GM19043 (cell line): ENCODE measurements at regions not wholly inside any gene's neighbourhood (a gene's known extent, or its start where the extent isn't known, plus 50 kb on each side); places are given as distances from the start of the nearest gene placed in this dataset.

Experiments
- ATAC-seq: cut with Tn5 transposase; IDR thresholded peaks from one replicate; pipeline ENCODE4 v1.9.1; 2021; ENCODE audit warnings: low read depth; ENCODE audit not compliant: unreplicated experiment

DNA sequence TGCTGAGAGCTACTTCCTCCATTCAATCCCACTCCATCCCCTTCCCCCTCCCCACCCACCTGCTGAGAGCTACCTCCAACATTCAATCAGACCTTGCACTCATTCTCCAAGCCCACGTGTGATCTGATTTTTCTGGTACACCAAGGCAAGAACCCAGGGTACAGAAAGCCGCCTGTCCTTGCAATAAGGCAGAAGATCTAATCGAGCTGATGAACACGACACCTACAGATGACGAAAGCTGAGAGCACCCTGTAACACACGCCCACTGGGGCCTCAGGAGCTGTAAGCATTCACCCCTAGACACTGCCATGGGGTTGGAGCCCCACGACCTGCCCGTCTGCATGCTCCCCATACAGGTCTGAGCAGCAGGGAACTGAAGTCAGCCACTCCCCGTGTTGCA, 58.3 kb downstream of the TRIML1 start:
- ATAC-seq, result no peak

DNA sequence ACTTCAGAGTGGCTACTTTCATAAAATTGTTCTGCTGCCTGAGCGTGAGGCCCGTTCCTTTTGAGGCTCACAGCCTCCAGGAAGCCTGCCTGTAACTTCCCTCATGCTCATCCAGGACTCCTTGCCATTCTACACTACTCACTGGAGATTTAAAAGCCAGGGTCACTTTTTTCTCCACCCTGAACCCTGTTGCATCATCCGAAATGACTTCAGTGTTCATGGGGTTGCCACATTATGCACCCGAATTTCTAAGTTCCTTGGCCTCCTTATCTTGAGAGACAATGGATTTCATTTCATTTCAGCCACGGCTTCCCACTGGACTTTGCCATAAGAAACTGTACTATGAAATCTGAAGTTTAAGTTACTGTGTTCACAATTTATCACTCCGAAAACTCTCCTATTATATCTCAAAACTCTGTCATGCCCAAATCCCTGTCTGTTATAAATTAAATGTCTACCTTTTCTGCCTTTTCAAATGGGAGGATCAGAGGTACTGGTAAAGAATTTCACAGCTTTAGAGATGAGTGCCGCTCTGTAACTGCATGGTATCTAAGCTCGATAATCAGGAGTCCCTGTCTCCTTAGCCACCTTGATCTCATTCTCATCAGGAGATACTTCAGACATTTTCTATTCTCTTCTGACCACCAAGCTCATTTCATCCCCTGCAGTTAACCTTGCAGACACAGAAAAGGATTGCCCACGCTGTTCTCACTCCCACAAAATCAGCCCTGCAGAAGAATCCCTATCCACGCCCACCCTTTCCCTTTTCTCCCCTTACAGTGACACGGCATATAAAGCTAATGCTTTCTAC, 59.9 kb downstream of the TRIML1 start:
- ATAC-seq, result no peak

DNA sequence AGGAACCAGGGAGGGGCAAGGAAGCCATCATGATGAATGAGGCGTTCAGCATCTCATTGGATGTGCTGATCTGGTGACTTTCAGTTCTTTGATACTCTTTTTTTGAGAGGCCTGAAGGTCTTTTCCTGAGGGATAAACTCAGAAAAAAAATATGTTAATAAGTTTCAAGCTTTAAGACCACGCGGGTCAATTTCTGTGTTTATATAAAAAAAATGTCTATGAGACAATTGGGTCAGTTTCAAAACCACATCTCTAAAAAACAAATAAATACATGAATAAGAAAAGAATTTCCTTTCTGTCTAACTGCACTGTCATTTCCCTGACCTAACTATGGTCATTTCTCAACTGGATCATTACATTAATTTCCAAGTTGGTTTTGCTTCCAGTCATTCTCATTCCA, 62.6 kb downstream of the TRIML1 start:
- no peak for ATAC-seq

DNA sequence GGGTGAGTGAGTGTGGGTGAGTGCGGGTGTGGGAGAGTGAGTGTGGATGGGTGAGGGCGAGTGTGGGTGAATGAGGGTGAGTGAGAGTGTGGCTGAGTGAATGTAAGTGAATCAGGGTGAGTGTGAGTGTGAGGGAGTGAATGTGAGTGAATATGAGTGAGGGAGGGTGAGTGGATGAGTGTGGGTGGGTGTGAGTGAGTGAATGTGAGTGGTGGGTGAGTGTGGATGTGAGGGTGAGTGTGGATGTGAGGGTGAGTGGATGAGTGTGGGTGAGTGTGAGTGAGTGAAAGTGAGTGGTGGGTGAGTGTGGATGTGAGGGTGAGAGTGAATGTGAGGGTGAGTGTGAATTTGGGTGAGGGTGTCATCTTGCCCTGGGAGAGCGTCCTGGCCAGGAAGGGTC, 67.5 kb downstream of the TRIML1 start:
- no peak for ATAC-seq

DNA sequence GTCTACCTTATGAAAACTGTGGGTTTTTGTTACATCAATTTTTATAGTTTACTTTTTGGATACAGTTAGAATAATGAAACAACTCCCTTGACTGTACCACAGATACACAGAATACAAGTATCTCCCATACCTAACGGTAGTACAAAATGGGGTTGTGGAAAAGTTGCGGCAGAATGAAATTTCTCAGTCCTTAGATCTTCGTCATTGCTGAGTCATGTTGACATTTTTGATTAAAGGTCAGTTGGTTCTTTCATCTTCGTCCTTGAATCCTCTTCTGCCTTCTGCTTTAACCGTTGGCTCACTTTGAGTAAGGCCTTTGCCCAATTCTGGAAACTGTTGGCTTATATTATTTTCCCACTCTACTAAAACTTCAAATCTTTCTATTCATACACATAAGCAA, 75.6 kb downstream of the TRIML1 start:
- no peak for ATAC-seq

DNA sequence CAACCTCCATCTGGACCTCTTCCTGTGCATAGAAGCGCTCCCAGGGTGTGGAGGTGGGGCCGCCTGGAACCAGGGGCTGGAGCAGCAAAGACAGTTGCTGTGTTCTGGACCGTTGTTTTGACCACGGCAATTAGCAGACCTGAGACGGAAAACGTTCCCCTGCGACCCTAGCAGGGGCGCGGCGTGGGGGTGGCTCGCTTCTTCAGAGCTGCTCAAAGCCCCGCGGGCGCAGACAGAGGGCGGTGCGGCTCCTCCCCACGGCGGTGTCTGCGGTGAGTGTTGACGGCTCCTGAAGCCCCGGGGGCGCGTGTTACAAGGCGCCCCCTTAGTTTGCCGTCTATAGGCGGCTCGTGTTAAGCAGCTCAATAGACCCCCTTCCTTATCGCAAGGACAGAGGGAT, 79.2 kb downstream of the TRIML1 start:
- no peak for ATAC-seq

DNA sequence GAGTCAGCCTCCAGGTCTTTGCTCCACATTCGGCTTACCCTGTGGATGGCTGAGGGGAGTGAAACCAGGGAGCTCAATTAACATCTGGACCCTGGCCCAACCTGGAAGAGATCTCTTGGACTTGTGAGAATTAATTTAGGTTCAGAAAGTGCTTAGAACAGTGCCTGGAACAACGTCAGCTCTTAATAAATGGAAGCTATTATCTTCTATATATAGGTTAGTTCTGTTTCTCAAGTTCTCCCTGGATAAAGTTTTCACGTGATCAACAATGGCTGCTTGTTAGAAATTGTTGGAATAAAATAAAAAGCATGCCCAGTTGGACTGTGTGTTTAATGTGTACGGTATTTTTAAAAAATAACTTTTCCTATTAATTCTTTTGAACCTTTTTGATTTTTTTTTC, 80.8 kb downstream of the TRIML1 start:
- ATAC-seq, result no peak

DNA sequence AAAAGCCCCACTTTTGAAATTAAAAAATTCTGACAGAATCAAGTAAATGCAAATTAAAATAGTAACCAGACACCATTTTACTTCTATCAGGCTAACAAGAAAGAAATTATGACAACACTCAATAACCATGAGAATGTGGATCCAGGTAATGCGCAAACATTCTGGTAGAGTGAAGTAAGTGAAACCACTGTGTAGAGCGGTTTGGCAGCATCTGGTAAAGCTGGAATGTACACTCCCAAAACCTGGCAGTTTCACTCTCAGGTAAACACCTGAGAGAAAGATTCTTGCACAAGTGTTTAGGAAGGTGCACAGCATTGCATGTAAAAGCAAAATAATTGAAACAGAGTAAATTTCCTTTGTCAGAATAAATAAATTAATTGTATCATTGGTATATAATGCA, 81.8 kb downstream of the TRIML1 start:
- no peak for ATAC-seq

DNA sequence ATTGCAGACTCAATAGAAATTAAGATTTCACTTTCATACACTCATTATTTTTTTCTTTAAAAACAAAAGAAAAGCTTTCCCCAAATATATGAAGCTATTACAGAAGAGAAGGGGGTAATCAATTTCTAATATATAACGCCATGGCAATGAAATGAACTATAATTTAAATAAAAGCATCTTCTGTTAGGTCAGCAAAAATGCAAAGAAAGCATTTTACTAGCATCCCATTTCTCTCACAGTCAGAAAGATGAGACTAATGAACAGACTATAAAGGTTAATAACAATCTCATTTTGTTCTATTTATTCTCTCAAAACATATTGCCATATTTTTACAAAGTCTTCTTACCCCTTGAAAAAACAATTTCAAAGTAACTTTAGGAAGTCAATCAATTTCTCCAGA, 89.0 kb downstream of the TRIML1 start:
- no peak for ATAC-seq

DNA sequence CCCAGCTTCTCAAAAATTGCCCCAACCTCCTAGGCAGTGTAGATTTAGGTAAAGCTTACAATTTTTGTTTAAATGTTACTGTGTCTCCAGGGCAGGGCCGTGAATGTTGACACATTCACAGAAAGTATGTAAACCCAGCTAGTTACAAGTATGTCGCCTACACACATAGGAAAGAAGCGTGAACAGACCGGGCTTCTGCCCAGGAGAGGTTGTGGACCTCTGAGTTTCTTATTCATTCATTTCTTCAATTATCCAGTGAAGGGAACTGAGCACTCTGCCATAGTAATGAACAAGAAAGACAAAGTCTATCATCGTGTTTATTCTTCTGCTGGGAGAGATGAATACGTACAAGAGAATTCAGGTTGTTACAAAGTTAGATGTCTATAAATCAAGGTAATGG, 93.2 kb downstream of the TRIML1 start:
- no peak for ATAC-seq

DNA sequence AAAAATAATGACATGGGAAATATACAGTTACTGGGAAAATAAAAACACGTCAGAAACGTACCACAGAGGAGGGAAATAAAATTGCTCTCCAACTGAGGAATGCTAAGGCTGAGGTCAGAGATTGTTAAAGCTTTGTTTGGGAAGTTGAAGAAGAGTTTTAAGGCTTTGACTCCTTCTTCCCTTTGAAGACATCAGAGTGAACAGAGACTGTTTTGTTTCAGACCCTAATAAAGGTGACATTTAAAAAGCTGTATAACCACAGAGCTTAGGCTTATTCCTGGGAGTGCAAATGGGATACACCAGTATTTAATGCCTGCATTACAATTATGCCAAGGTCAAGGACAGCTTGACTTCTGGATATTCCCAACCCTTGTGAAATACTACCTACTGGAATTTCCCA, 102.8 kb downstream of the TRIML1 start:
- ATAC-seq, result no peak

DNA sequence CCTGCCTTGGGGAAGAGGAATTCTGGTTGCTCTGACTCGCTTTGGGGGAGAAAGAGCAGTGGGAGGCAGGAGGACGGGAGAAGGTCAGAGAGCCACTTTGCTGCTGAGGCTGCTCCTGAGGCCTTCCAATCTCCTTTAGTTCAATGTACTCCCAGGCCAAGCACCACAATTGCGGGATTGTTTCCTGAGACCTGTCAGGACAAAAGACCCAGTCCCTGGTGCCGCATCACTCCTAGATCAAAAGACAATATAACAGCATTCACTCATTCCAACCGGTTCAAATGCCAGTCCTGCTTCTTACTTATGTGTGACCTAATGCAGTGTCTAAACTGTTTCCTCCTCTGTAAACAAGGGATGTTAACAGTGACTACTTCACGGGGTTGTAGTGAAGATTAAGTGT, 106.4 kb downstream of the TRIML1 start:
- no peak for ATAC-seq

DNA sequence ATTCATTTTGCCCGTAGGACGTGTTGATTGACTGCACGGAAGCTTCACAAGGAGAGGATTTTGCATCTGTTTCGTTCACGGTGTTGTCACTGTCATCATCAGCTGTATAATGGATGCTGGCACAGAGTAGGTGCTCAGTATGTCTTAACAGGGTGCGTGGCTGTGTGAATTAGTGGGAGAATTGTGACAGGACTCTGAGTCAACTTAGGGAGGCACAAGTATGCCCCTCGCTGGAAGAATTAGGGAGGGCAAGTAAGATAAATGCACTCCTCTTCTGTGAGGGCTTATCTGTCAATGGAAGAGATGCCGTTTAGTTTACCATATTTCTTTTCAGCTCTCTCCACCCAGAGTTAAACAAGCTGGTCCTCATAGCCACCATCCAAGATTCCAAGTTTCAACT, 107.2 kb downstream of the TRIML1 start:
- ATAC-seq, result no peak

DNA sequence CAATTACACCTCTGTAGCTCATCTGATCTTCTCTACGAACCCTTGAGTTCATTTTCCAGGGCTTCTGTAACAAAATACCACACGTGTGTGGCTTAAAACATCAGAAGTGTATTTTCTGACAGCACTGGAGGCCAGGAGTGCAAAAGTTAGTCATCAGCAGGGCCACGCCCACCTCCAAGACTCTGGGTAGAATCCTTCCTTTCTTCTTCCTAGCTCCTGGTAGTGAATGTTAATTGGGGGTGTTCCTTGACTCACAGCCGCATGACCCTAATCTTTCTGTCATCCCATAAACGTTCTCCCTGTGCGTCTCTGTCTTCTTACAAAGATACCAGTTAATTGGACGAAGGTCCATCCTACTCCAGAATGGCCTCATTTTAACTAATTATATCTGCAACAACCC, 115.0 kb downstream of the TRIML1 start:
- ATAC-seq, result no peak

DNA sequence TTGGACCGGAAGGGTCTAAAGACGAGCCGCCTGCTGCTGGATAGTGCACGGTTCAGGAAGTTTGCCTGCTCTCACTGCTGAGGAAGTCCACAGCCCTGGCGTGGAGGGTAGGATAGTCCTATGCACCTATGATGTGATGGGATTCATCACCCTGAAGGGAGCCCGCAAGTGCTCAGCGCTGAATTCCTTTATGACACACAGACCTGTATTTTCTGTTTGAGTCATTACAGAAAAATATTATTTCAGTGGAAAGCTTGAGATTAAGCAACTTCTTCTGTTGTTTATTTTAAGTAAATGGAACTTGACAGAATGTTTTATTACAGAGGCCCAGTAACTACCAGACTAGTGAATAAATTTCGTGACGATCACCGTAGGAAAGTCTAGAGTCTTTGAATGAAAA, 123.2 kb downstream of the TRIML1 start:
- no peak for ATAC-seq

DNA sequence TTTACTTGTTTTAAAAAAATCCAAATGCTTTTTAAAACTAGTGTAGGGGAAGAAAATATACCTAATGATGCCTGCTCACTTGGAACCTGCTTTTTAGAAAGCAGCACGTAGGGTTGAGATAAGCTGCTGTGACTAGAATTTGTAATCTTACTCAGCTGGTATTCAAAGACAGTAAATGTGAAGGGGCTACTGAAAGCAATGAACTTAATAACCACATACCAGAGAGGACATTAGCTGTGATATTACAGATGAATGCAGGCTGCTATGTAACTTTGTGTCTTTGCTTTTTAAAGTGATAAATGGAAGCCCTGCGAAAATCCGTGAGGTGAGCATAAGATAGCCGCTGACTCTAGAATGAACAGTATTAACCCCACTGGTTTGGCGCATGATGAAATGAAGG, 124.1 kb downstream of the TRIML1 start:
- ATAC-seq, result no peak

DNA sequence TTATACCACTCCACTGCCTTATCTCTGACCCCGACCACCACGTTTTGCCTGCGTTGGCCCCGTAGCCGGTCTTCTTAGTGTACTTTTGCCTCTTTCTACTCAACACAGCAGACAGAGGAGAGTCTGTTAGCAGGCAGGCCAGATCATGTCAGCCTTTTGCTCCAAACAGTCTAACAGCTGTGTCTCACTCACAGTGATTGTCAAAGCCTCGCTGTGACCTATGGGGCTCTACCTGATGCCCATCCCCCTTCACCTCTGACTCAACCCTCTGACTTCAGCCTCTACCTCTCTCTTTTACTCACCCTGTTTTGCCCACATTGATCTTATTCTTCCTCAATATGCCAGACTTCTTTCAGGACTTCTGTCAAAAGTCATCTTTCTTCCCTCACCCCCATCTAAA, 127.1 kb downstream of the TRIML1 start:
- ATAC-seq, result no peak

DNA sequence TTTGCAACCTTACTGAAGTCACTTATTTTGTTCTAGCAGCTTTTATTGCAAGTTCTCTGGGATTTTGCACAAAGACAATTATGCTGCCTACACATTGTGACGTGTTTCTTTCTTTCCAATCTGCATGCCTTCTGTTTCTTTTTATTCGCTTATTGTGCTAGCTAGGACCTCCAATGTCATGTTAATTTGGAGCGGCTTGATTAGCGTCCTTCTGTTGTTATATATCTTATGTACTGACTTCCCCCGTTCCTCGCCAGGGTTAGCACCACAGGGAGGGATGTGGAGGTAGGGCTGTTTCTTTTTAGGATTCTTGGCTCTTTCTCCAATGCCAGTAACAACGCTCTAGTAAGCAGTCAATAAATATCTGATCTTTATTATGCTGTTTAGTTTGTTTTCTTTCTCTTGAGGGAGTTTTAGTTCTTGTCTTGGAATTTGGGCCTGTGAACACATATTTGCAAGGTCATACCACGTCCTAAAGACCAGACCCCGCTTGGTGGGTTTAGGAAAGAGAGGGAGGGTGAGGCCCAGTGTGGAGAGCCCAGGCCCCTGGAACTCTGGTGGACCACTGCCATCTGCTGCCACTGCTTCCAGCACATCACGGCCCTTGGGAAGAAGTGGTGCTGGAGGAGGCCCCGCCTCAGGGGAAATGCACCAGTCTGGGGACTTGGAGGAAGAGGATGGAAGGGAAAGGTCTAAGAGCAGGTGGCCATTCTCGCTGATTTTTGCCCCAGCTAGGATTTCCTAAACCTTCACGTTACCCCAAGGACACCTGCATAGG, 129.1 kb downstream of the TRIML1 start:
- no peak for ATAC-seq

DNA sequence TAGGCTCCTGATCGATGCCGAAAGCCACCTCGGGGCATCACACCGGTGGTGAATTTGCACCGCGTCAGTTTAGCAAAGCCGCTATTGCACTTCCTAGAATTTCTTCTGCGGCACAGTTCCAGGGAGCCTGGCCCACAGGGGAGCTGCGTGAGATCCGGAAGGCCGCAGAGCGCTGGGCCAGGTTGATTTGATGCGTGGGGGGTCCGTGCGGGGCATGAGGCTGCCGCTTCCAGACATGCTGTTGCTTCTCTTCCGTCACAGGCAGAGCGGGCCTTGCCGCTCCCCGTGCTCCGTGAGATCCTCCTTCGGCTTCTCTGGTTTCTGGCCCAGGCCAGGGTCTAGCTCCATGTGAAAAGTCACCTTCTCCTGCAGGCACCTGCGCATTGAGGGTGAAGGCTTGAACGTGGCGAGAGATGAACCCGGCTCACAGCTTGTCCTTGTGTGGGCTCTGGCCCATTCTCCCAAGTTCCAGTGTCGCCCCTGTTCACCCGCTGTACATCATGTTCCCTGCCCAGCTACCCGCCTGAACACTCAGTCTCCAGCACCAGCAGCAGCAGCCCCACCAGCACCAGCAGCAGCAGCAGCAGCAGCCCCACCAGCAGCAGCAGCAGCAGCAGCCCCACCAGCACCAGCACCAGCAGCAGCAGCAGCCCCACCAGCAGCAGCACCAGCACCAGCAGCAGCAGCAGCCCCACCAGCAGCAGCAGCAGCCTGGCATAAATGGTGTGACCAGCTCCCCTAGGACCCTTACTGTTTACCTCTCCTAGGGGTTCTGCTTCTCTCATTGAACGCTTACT, 131.2 kb downstream of the TRIML1 start:
- no peak for ATAC-seq

DNA sequence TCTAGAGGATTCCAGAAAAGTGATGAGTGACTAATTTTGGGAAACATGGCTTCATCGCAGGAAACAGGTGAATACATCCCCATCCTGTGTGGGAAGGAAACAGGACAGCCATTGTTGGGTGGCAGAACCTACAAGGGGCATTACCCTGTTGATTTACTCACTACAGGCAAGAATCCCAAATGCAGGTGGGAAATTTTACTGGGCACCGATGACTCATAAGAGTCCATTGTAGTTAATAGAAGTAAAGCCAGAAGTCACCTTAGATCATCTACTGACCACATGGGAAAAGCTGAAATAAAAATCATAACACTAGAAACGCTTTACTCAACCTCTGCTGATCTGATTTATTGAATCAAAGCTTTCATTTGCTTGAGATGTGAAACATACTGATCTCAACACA, 136.4 kb downstream of the TRIML1 start:
- no peak for ATAC-seq

DNA sequence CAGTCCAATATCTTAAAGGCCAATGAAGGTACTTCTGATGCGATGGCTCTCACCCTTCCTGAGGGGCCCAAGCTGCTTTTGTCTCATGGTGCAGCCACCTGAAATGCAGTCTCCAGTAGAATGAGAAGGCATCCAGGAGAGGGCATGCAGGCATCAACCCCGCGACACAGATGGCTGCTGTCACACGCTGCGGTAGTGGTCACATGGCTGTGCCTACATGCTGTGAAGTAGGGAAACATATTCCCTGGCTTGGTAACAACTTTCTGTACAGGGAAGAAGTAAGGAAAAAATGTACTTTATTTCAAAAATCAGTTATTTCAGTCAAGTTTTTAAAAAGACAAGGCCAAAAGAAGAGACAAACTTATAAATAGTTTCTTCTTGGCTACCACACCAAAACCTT, 139.9 kb downstream of the TRIML1 start:
- no peak for ATAC-seq
